Occipital lobe (tissue), 1 donor: ENCODE measurements at regions not wholly inside any gene's neighbourhood (a gene's known extent, or its start where the extent isn't known, plus 50 kb on each side); places are given as distances from the start of the nearest gene placed in this dataset.

Source experiments
- DNase-seq: peaks from one replicate; lab custom pipeline; 2025; lab: John Stamatoyannopoulos, UW

GRCh38 chr5:133801431-133801830 lies 167.0 kb downstream of the C5orf15 start:
- no peak for DNase-seq

DNA sequence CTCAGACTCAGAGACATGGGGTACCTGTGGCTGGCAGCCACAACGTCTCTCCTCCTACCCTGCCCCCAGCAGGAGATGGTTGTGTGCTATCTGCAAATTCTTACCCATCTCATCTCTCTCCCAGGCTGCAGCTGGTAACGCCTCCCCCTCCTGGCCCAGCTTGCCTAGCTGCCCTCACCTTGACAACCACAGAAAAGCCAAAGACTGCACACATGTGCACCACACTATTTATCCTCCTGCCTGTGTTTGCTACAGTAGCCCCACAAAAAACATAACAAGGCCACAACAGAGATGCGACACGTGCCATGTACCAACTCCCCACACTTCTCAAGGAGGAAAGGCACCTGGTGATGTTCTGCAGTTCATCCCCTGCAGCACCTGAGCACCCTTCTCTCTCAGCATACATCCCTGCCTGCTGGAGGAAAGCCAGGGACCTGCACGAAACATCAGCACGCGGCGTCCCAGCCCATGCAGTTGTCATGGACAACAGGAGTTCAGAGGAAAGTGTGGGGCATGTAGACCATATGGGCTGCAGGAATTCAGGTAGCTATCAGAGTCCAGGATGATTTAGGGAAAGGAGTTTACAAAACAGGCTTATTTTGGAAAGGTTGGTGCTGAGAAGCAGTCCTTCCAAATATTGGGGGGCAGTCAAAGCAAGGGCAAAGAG lies 168.7 kb downstream of the C5orf15 start:
- DNase-seq, result no peak

GRCh38 chr5:133797167-133797566 lies 171.3 kb downstream of the C5orf15 start:
- DNase-seq, result no peak

GRCh38 chr5:133796186-133796585 lies 172.2 kb downstream of the C5orf15 start:
- DNase-seq, result no peak

DNA sequence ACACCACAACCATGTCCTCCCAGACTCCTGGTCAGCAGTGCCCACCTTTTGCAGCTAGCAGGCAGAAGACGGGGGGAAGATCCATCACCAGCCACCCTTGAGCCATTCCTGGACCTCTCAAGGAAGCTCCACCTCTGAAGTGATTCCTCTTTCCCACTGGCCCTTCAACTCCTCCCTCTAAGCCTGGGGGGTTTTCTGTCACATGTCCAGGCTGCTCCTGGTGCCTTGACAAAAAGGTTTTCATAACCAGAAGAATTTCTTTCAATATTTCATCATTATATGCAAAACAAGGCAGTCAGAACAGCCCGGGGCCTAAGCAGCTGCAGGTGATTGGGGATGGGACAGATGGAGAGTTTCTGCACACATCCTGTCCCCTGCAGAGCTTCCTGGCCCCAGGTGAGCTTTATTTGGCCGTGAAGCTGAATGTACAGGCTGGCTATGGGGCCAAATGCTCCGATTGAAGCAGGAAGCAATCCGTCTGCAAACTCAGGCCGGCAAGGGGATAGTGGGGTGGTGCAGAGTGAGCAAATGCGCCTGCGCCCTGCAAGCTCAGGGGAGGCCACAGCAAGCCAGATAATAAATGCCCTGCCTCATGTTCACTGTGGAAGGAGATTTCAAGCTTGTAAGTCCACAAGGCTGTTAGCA lies 173.5 kb downstream of the C5orf15 start:
- DNase-seq, result no peak

GRCh38 chr5:133793756-133794465 lies 174.5 kb downstream of the C5orf15 start:
- DNase-seq, result no peak

DNA sequence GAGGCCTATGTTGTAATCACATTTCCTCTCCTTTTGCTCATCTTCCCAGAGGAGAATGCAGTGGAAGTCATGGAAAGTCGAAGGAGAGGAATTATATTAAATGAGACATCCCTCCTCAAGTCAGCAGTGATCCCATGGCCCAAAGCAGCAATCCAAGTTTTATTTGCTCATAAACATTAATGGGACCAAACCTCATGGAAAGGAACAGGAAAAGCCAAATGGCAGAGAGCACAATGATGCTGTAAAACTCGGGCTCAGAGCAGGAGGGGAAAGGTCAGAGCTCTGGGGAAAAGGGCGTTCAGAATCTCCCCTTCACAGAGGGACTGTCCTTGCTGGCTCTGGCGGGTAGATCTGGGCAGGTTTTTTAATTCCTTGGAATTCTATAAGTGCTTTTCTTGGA lies 175.8 kb downstream of the C5orf15 start:
- DNase-seq, result no peak

GRCh38 chr5:133792024-133792423 lies 176.4 kb downstream of the C5orf15 start:
- no peak for DNase-seq

DNA sequence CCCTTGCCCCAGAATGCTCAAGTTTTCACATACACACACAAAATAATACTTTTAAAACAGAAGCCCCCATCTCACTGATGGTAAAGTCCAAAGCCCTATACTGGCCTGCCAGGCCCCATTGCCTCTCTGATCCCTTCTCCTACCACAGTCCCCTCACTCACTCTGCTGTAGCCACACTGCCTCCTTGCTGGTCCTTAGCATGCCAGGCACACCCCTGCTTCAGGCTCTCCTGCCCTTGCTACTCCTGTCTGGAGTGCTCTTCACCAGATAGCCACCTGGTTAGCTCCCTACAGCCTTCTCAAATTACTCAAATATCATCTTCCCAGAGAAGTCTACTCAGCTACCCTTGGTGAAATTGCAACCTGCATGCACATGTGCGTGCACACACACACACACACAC lies 177.5 kb downstream of the C5orf15 start:
- DNase-seq, result no peak

DNA sequence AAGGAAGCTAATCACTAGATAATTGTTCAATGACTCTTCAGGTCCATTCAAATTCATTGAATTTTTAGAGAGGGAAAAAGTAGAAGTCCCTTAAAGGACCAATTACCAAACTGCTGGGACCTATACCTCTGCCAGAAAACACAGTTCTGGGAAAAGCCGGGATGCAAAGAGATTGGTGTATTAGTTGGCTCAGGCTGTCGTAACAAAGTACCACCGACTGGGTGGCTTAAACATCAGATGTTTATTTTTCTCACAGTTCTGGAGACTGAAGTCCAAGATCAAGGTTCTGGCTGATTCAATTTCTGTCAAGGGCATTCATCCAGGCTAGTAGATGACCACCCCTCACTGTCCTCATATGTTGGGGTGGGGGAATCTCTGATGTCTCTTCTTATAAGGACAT lies 177.1 kb upstream of the FSTL4 start:
- no peak for DNase-seq

DNA sequence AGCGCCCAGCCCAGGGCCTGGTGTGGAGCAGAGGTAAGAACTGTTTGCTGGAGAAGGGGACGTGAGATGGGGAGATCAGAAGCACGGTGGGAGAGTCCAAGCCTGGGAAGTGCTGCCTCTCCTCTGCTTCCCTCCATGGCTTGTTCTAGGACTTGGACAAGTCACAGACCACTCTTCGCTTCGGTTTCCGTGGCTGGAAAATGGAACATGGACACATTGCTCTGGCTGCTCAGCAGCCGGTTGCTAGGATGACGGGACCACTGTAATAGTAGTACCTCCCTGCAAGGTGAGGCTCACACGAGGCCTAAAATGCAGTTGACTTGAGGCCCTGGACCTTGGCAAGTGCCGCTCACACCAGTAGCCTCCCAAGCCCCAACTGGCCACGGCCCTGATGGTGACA lies 175.8 kb upstream of the FSTL4 start:
- no peak for DNase-seq

DNA sequence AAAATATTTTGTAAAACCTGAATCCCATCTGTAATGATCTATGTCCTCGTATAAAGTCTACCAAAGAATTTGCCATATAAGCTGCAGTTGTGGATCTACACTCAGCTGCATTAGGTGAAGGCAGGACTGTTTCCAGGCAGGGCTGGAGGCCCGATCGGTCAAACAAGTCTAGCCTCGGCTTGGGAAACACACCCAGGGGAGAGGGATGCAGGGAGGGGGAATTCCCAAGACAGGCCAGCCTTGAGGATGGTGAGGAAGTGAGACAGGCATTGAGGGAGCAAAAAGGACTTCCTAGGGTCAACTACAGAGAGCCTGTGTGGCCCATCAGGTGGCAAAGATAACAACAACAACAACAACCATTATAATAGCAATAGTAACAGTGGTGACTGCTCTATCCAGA lies 174.1 kb upstream of the FSTL4 start:
- DNase-seq, result no peak

DNA sequence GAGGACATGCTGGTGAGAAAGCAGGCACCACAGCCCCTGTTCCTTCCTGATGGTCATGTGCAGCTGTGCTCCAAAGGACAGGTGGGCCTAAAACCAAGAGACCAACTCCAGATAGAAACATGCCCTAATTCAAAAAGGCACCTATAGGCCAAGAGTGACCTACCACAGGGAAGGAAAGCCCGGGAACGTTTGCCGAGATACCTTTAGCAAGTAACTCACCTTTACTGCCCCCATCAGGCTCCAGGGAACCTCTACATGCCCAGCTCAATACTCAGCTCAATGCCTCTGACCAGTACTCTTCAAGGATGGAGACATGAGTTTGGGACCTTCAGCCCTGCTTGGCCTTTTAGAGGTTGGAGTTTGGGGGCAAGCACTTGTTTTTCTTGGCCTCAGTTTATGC lies 172.8 kb upstream of the FSTL4 start:
- no peak for DNase-seq

DNA sequence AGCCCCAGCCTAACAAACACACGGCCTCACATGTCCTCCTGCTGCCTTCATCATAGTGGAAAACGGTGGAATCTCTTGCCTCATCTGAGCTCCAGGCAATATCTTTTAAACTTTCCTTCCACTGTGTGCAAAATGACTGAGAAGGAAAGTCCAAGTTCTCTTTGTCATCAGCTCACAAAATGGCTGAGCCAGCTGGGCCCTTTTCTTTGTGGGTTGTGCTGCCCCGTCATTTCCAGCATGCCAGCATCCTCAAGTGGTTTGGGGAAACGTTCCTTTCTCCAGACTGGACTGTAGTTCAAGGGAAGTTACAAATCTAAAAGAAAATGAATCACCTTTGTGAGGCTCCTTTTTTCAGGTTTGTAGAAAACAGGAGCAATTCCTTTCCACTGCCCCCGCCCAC lies 171.1 kb upstream of the FSTL4 start:
- no peak for DNase-seq

DNA sequence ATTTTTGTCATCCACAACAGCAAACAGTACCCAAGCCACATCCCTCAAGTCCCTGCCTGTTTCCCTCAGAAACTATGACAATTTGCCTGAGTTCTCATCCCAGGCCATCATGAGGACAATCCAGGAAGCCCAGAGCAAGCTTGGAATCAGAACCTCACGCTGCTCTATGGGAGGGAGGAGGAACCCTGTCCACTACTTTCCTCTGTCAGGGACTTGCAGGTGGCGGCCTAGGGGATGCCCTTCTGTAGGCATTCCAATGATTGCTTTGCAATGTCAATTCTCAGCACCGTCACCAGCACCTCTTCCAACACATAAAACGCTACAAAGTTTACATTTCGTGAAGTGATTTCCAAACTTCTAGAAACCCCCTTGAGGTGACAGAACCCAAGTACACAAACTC lies 170.4 kb upstream of the FSTL4 start:
- no peak for DNase-seq

DNA sequence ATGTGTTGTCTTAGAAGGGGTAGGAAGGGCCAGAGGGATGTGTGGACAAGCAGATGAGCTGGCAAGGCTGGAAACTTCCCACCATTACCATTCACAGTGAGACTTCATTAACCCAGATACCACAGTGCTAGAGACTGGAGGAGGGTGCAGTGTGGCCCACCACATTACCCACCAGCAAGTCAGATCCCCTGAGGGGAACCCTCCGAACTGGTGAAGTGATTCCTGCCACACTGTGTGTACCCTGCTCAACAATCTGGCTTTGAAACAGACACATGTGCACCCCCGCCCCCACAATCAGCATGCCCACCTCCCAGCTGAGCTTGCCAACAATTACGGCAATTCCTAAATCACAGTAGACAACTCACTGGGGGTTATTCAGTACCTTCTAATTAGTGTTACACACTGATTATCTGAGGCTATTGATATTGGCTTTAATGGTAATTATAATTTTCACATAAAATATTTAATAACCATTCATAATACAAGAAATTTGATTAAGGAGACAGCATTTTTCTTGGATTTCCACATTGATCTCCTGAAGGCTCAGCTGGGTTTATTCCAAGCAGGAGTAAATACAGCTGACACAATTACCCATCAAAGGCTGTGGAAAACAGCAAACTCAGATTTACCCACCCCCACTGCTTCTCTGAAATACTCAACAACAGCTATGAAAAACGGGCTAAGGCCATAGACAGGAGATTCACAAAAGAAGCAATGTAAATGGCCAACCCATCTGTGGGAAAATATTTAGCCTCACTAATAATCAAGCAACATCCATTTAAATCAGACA lies 169.3 kb upstream of the FSTL4 start:
- DNase-seq, result no peak

- DNase-seq, result no peak
These were observed 168.4 kb upstream of the FSTL4 start for GRCh38 chr5:133780619-133781280.

DNA sequence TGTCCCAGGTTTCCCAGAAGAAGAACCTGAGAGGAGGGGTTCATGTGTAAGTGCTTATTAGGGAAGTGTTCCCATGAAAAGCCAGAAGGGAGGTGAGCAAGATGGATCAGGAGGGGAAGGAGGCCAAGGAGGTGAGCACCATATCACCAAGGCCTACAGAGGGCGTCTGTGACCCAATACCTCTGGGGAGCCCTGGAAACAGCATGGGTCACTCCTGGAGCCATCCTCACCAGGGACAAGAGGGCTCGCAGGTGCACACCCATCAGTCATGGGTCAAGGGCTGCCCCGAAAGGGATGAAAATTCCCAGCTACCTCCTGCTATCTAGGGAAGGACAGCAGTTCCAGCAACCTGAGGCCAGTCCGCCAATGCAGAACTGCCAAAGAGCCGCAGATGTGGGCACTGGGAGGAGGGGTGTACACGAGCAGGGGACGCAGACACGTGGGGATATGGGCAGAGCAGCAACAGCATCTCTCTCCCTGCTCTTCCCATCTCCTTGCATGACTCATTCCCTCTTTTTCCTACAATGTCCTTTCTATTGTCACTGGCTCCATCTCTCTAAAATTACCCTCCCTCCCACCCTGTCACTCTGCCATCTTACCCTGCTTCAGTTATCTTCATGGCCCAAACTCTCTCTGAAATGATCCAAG lies 167.6 kb upstream of the FSTL4 start:
- DNase-seq, result no peak

GRCh38 chr5:133778636-133779035 lies 166.3 kb upstream of the FSTL4 start:
- DNase-seq, result no peak

DNA sequence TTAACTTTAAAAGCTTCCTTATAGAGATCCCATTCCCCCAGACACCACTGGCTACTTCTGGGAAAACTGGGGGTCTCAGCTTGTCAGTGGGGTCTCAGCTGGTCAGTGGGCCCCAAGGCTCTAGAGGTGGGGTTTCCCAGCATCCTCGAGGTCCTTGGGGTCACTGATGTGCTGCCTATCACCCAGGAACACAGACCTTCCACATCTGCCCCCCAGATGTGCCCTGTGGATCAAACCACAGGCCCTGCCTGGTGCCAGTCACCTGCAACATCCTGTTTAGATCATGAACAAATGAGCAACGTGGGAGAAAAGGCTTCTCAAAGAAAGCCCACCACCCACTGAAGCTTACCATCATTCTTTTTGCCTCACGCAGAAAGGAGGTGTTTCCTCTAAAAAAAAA lies 165.6 kb upstream of the FSTL4 start:
- DNase-seq, result no peak
